Liver (tissue), 8 donors: ENCODE measurements at regions not wholly inside any gene's neighbourhood (a gene's known extent, or its start where the extent isn't known, plus 50 kb on each side); places are given as distances from the start of the nearest gene placed in this dataset.

Experiments
- DNase-seq: peaks from one replicate; pipeline ENCODE4 v3.0.0-alpha.2; 2017; ENCODE audit warnings: low spot score
- H3K27ac ChIP-seq, 2 donors: one replicate each; pipeline ENCODE4 v1.7.0; 2013; ENCODE audit warnings: inconsistent platforms in 2 of 2, low read length in 2 of 2, control low read depth in 1 of 2, low read depth in 1 of 2, mild to moderate bottlenecking in 1 of 2
- H3K27me3 ChIP-seq, 4 donors: one replicate each; pipeline versions ENCODE4 v1.6.1 to v1.7.0; 2013; ENCODE audit warnings: low read length in 3 of 4, inconsistent platforms in 1 of 4, mild to moderate bottlenecking in 1 of 4, moderate library complexity in 1 of 4; ENCODE audit not compliant: control insufficient read depth in 4 of 4, insufficient read depth in 4 of 4
- H3K36me3 ChIP-seq, 4 donors: one replicate each; pipeline versions ENCODE4 v1.6.1 to v1.7.0; 2013; ENCODE audit warnings: low read length in 3 of 4, mild to moderate bottlenecking in 3 of 4, low read depth in 1 of 4, moderate library complexity in 1 of 4; ENCODE audit not compliant: control insufficient read depth in 4 of 4, insufficient read depth in 3 of 4
- H3K4me1 ChIP-seq, 4 donors: one replicate each; pipeline versions ENCODE4 v1.6.1 to v1.7.0; 2013; ENCODE audit warnings: low read length in 3 of 4, mild to moderate bottlenecking in 3 of 4, moderate library complexity in 1 of 4; ENCODE audit not compliant: control insufficient read depth in 4 of 4, insufficient read depth in 4 of 4
- H3K4me3 ChIP-seq, 3 donors: one replicate each; pipeline versions ENCODE4 v1.6.1 to v1.7.0; 2013; ENCODE audit warnings: low read length in 3 of 3, control low read depth in 1 of 3, low read depth in 1 of 3, mild to moderate bottlenecking in 1 of 3
- H3K9ac ChIP-seq, 2 donors: one replicate each; pipeline ENCODE4 v1.7.0; 2013; ENCODE audit warnings: low read length in 2 of 2, mild to moderate bottlenecking in 2 of 2, moderate library complexity in 2 of 2, control low read depth in 1 of 2, low read depth in 1 of 2
- H3K9me3 ChIP-seq, 4 donors: one replicate each; pipeline versions ENCODE4 v1.6.1 to v1.7.0; 2013; ENCODE audit warnings: low read length in 3 of 4; ENCODE audit not compliant: control insufficient read depth in 4 of 4
- FOXA2 ChIP-seq: IDR thresholded peaks from 2 replicates; pipeline ENCODE4 v1.6.1; 2016; ENCODE audit warnings: antibody characterized with exemption
- HNF4A ChIP-seq, 2 donors: conservative IDR thresholded peaks; 2 replicates each; pipeline ENCODE4 v1.6.1; 2016; ENCODE audit warnings: antibody characterized with exemption in 2 of 2, mild to moderate bottlenecking in 2 of 2
- HNF4G ChIP-seq: IDR thresholded peaks from 2 replicates; pipeline ENCODE4 v1.6.1; 2016; ENCODE audit warnings: antibody characterized with exemption
- JUND ChIP-seq, 2 donors: IDR thresholded peaks; 2 replicates each; pipeline ENCODE4 v1.6.1; 2016; ENCODE audit warnings: antibody characterized with exemption in 2 of 2
- RAD21 ChIP-seq, 2 donors: IDR thresholded peaks; 2 replicates each; pipeline ENCODE4 v1.6.1; 2016; ENCODE audit warnings: antibody characterized with exemption in 2 of 2, mild to moderate bottlenecking in 2 of 2
- YY1 ChIP-seq: IDR thresholded peaks from 2 replicates; pipeline ENCODE4 v1.6.1; 2016; ENCODE audit warnings: antibody characterized with exemption, mild to moderate bottlenecking
- WGBS: extraction: QIAGEN DNeasy Blood & Tissue Kit; methylation state at CpG from one replicate; pipeline ENCODE4 v1.1.7; 2013; 5-methylcytosine and 5-hydroxymethylcytosine counted together
- TF ChIP-seq, protein P1 (sequence below): IDR thresholded peaks from 2 replicates; pipeline ENCODE4 v1.6.1; 2016; ENCODE audit warnings: antibody characterized with exemption
- TF ChIP-seq, protein P2 (sequence below): fragments of 150-350 bp; IDR thresholded peaks from 2 replicates; pipeline ENCODE4 v1.5.1; 2017; ENCODE audit warnings: improper control_type of control experiment, low read depth, low read length; ENCODE audit not compliant: missing input control
- TF ChIP-seq, protein P3 (sequence below): IDR thresholded peaks from 2 replicates; pipeline ENCODE4 v1.6.1; 2016; ENCODE audit warnings: antibody characterized with exemption, mild to moderate bottlenecking
- TF ChIP-seq, protein P4 (sequence below): IDR thresholded peaks from 2 replicates; pipeline ENCODE4 v1.6.1; 2016; ENCODE audit warnings: antibody characterized with exemption
- donor health status: healthy.
- donor health status: healthy.
- donor health status: healthy.
- donor health status: healthy.
- donor health status: healthy.

DNA sequence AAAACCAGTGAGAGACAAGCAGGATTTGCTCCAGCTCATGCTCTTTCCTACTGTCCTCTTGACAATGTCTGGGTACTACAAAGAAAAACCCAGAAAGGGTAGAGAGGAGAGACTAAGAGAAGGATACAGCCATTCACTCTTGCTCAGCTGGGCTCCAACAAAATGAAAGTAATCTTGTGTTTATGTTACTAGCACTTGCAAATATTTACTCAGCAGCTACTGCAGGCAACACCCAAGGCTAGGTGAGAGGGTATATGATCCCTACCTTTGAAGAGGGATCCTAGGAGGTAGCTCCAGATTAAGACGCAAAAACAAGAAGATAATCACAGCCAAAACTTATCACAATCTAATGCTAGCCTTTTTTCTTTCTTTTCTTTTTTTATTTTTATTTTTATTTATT, 329.6 kb upstream of the ACVR2A start:
- 35% methylated on average over 1 of the region's 1 CpG for WGBS
- H3K27me3 ChIP-seq, result no peaks in the 10 kb centered on the region
- no peak overlapping the region for H3K27ac ChIP-seq
- TF ChIP-seq FOXA2 (no peak), YY1 (no peak), JUND (IDR thresholded peaks at IDR 0.05) (no peak), RAD21 (IDR thresholded peaks at IDR 0.05) (no peak)
- TF ChIP-seq, protein P1, sequence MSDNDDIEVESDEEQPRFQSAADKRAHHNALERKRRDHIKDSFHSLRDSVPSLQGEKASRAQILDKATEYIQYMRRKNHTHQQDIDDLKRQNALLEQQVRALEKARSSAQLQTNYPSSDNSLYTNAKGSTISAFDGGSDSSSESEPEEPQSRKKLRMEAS, result no peak
- H3K9ac ChIP-seq, result no peak overlapping the region
- H3K4me1 ChIP-seq, result no peaks in the 10 kb centered on the region
- no peak for DNase-seq
- H3K36me3 ChIP-seq, result no peaks in the 10 kb centered on the region
- no peak overlapping the region for H3K4me3 ChIP-seq
- no peaks in the 10 kb centered on the region for H3K9me3 ChIP-seq

DNA sequence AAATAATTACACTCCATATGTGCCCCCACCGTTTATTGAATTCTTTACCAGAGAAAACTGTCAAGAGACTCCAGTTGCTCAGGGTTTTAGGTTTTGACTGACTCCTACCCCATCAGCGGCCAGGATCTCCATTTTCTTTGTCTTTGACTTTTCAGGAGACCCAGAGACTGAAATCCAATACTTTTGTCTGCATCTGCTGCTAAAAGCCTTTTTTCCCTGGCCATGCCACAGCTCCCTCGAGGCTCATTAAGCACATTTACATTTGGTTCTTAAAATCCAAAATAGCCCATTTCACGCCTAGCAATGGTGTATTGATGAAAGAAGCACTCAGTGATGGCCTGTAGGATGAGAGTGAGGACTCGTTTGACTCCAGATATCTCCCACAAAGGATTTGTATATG, 332.6 kb upstream of the ACVR2A start:
- no peak overlapping the region for H3K27ac ChIP-seq
- H3K27me3 ChIP-seq, result no peaks in the 10 kb centered on the region
- TF ChIP-seq HNF4A (conservative IDR thresholded peaks at IDR 0.05), result no peak
- TF ChIP-seq, protein P2, sequence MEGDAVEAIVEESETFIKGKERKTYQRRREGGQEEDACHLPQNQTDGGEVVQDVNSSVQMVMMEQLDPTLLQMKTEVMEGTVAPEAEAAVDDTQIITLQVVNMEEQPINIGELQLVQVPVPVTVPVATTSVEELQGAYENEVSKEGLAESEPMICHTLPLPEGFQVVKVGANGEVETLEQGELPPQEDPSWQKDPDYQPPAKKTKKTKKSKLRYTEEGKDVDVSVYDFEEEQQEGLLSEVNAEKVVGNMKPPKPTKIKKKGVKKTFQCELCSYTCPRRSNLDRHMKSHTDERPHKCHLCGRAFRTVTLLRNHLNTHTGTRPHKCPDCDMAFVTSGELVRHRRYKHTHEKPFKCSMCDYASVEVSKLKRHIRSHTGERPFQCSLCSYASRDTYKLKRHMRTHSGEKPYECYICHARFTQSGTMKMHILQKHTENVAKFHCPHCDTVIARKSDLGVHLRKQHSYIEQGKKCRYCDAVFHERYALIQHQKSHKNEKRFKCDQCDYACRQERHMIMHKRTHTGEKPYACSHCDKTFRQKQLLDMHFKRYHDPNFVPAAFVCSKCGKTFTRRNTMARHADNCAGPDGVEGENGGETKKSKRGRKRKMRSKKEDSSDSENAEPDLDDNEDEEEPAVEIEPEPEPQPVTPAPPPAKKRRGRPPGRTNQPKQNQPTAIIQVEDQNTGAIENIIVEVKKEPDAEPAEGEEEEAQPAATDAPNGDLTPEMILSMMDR, result no peak
- TF ChIP-seq, protein P3, sequence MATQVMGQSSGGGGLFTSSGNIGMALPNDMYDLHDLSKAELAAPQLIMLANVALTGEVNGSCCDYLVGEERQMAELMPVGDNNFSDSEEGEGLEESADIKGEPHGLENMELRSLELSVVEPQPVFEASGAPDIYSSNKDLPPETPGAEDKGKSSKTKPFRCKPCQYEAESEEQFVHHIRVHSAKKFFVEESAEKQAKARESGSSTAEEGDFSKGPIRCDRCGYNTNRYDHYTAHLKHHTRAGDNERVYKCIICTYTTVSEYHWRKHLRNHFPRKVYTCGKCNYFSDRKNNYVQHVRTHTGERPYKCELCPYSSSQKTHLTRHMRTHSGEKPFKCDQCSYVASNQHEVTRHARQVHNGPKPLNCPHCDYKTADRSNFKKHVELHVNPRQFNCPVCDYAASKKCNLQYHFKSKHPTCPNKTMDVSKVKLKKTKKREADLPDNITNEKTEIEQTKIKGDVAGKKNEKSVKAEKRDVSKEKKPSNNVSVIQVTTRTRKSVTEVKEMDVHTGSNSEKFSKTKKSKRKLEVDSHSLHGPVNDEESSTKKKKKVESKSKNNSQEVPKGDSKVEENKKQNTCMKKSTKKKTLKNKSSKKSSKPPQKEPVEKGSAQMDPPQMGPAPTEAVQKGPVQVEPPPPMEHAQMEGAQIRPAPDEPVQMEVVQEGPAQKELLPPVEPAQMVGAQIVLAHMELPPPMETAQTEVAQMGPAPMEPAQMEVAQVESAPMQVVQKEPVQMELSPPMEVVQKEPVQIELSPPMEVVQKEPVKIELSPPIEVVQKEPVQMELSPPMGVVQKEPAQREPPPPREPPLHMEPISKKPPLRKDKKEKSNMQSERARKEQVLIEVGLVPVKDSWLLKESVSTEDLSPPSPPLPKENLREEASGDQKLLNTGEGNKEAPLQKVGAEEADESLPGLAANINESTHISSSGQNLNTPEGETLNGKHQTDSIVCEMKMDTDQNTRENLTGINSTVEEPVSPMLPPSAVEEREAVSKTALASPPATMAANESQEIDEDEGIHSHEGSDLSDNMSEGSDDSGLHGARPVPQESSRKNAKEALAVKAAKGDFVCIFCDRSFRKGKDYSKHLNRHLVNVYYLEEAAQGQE, result no peak
- no peak for TF ChIP-seq HNF4G
- TF ChIP-seq, protein P1, result no peak
- TF ChIP-seq, protein P4, sequence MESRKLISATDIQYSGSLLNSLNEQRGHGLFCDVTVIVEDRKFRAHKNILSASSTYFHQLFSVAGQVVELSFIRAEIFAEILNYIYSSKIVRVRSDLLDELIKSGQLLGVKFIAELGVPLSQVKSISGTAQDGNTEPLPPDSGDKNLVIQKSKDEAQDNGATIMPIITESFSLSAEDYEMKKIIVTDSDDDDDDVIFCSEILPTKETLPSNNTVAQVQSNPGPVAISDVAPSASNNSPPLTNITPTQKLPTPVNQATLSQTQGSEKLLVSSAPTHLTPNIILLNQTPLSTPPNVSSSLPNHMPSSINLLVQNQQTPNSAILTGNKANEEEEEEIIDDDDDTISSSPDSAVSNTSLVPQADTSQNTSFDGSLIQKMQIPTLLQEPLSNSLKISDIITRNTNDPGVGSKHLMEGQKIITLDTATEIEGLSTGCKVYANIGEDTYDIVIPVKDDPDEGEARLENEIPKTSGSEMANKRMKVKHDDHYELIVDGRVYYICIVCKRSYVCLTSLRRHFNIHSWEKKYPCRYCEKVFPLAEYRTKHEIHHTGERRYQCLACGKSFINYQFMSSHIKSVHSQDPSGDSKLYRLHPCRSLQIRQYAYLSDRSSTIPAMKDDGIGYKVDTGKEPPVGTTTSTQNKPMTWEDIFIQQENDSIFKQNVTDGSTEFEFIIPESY, result no peak
- H3K36me3 ChIP-seq, result no peaks in the 10 kb centered on the region
- no peaks in the 10 kb centered on the region for H3K9me3 ChIP-seq
- no peaks in the 10 kb centered on the region for H3K4me1 ChIP-seq
- WGBS, result 73% methylated on average over 5 of the region's 5 CpGs
- H3K4me3 ChIP-seq, result no peak overlapping the region
- DNase-seq, result no peak
- H3K9ac ChIP-seq, result no peak overlapping the region
